Stimulated activated memory B cell treated with anti-CD40 and anti-IgM and Interleukin-4, amounts not matched to agents 10 μg/mL and 1 μg/mL and 100 μg/mL, for 72 hours (primary cell): ENCODE measurements at regions not wholly inside any gene's neighbourhood (a gene's known extent, or its start where the extent isn't known, plus 50 kb on each side); places are given as distances from the start of the nearest gene placed in this dataset.

Experiments
- ATAC-seq: fragments of 150-1000 bp; cut with Tn5 transposase; 2 replicates; pipeline ENCODE4 v1.10.0; 2021
- H3K27ac Mint-ChIP-seq: one replicate; pipeline ENCODE4 v1.8.0; 2022; ENCODE audit warnings: mild to moderate bottlenecking, mixed read lengths
- H3K27me3 Mint-ChIP-seq: one replicate; pipeline ENCODE4 v1.8.0; 2022; ENCODE audit warnings: mixed read lengths
- H3K36me3 Mint-ChIP-seq: one replicate; pipeline ENCODE4 v1.8.0; 2022; ENCODE audit warnings: mixed read lengths
- H3K4me1 Mint-ChIP-seq: one replicate; pipeline ENCODE4 v1.8.0; 2022; ENCODE audit warnings: mixed read lengths
- H3K4me3 Mint-ChIP-seq: one replicate; pipeline ENCODE4 v1.8.0; 2022; ENCODE audit warnings: mild to moderate bottlenecking, moderate library complexity, mixed read lengths
- H3K9me3 Mint-ChIP-seq: one replicate; pipeline ENCODE4 v1.8.0; 2022; ENCODE audit warnings: mixed read lengths

GRCh38 chr20:22744341-22745193 lies 160.2 kb upstream of the FOXA2 start:
- H3K4me1 Mint-ChIP-seq = no peaks in the 10 kb centered on the region
- no peak overlapping the region for H3K4me3 Mint-ChIP-seq
- ATAC-seq = no peak
- H3K36me3 Mint-ChIP-seq = no peaks in the 10 kb centered on the region
- H3K27me3 Mint-ChIP-seq = no peaks in the 10 kb centered on the region
- H3K27ac Mint-ChIP-seq = no peak overlapping the region
- H3K9me3 Mint-ChIP-seq = peaks cover 2% of the 10 kb centered on the region

DNA sequence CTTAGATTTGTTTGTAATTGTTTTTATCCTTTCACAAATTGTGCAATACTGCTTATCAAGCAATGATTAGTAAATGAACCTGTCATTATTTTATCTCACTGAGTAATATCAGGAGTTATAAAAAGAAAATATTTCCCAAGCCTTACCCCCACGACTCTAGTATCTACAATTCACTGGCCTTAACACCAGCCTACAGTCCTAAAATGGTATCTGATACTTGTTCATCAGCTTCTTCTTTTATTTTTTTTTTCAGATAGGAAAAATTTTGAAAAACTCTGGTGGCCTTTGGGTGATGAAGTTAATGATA lies 160.8 kb upstream of the FOXA2 start:
- H3K36me3 Mint-ChIP-seq = no peaks in the 10 kb centered on the region
- no peak overlapping the region for H3K4me3 Mint-ChIP-seq
- no peak for ATAC-seq
- H3K27me3 Mint-ChIP-seq = no peaks in the 10 kb centered on the region
- no peak overlapping the region for H3K27ac Mint-ChIP-seq
- H3K4me1 Mint-ChIP-seq = no peaks in the 10 kb centered on the region
- H3K9me3 Mint-ChIP-seq = peaks cover 2% of the 10 kb centered on the region

DNA sequence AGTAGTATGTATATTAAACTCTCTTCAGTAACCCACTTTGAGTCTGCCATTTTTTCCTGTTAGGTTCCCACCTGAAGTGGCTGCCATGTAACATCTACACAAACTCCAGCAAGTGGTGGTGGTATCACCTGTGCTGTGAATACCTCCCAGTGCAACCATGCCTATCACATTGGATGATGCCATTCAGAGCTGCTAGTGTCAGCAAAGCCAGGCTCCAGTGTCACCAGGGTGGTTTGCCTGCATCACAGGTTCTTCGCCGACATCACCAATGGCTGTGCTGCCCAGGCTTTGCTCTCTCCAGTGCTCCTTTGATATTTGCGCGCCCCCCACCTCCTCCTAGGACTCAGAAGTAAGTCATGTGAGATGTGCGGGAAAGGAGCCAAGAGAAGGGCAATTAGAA lies 162.6 kb upstream of the FOXA2 start:
- no peaks in the 10 kb centered on the region for H3K27me3 Mint-ChIP-seq
- H3K4me3 Mint-ChIP-seq = no peak overlapping the region

DNA sequence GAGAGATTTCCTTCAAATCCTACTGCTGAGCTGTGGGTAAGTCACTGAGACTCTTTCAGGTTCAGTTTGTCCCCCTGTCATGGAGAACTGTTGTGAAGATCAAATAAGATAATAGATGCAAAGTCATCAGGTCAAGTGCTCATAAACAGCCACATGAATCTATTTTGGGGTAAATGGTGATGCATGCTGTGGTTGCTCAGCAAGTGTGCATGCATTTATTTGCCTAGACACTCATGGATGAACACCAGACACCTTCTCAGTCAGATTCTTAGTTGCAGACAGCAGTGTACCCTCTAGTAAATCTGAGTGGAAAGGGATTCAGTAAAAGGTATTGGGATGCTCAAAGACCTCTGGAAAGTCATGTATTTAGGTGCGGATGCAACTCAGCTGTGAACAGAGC lies 168.0 kb upstream of the FOXA2 start:
- ATAC-seq = no peak
- Mint-ChIP-seq H3K27me3 (no peaks in the 10 kb centered on the region), H3K4me3 (no peak overlapping the region), H3K9me3 (no peaks in the 10 kb centered on the region), H3K4me1 (no peaks in the 10 kb centered on the region), H3K36me3 (no peaks in the 10 kb centered on the region), H3K27ac (no peak overlapping the region)

More for the DNA sequence above, 162.6 kb upstream of the FOXA2 start:
- no peak overlapping the region for H3K27ac Mint-ChIP-seq
- ATAC-seq = no peak
- H3K4me1 Mint-ChIP-seq = no peaks in the 10 kb centered on the region
- H3K9me3 Mint-ChIP-seq = peaks cover 2% of the 10 kb centered on the region
- H3K36me3 Mint-ChIP-seq = no peaks in the 10 kb centered on the region

- Mint-ChIP-seq H3K27ac (no peak overlapping the region), H3K36me3 (no peaks in the 10 kb centered on the region), H3K27me3 (no peaks in the 10 kb centered on the region), H3K4me1 (no peaks in the 10 kb centered on the region), H3K4me3 (no peak overlapping the region), H3K9me3 (peaks cover 6% of the 10 kb centered on the region)
- no peak for ATAC-seq
These were observed 173.2 kb upstream of the FOXA2 start for GRCh38 chr20:22757424-22758183.

GRCh38 chr20:22758815-22759214 lies 174.4 kb upstream of the FOXA2 start:
- no peak overlapping the region for H3K4me3 Mint-ChIP-seq
- no peak for ATAC-seq
- H3K9me3 Mint-ChIP-seq = peaks cover 6% of the 10 kb centered on the region
- no peak overlapping the region for H3K27ac Mint-ChIP-seq
- H3K27me3 Mint-ChIP-seq = no peaks in the 10 kb centered on the region
- H3K4me1 Mint-ChIP-seq = no peaks in the 10 kb centered on the region
- H3K36me3 Mint-ChIP-seq = no peaks in the 10 kb centered on the region

DNA sequence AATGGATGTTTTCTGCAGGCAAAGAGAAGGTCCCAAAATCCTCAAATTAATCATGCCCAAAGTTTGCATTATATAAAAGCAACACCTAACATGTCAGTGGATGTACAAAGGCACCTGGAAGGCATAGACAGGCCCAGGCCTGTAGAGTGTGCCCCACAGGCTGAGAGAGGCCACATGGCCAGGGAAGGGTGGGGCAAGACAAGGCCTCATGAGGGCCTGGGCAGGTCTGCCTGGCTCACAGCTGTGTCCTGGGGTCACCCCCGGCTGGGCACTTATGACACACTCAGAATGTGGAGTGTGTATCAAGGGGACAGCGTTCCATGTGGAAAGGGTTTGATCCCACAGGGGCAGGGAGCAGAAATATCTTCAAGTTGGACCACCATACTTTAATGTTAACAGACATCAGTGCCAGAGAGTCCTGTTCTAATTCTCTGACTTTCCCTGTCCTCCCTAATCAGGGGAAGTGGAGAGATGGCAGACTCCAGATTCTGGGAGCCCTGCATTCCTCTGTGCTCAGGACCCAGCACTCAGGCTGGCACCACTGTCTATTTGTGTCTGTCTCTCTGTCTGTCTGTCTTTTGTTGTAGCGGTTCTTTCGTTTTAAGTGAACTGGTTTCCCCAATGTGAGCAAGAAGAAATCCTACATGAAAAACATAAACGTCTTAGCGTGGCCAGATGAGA lies 178.3 kb upstream of the FOXA2 start:
- Mint-ChIP-seq H3K27me3 (no peaks in the 10 kb centered on the region), H3K9me3 (peaks cover 6% of the 10 kb centered on the region), H3K27ac (no peak overlapping the region), H3K4me3 (no peak overlapping the region), H3K4me1 (no peaks in the 10 kb centered on the region), H3K36me3 (no peaks in the 10 kb centered on the region)
- ATAC-seq = no peak

- H3K36me3 Mint-ChIP-seq = no peaks in the 10 kb centered on the region
- H3K4me3 Mint-ChIP-seq = no peak overlapping the region
- H3K27ac Mint-ChIP-seq = no peak overlapping the region
- H3K9me3 Mint-ChIP-seq = peaks cover 6% of the 10 kb centered on the region
- no peaks in the 10 kb centered on the region for H3K27me3 Mint-ChIP-seq
- H3K4me1 Mint-ChIP-seq = no peaks in the 10 kb centered on the region
- no peak for ATAC-seq
These were observed 179.0 kb upstream of the FOXA2 start for GRCh38 chr20:22763257-22763906.

DNA sequence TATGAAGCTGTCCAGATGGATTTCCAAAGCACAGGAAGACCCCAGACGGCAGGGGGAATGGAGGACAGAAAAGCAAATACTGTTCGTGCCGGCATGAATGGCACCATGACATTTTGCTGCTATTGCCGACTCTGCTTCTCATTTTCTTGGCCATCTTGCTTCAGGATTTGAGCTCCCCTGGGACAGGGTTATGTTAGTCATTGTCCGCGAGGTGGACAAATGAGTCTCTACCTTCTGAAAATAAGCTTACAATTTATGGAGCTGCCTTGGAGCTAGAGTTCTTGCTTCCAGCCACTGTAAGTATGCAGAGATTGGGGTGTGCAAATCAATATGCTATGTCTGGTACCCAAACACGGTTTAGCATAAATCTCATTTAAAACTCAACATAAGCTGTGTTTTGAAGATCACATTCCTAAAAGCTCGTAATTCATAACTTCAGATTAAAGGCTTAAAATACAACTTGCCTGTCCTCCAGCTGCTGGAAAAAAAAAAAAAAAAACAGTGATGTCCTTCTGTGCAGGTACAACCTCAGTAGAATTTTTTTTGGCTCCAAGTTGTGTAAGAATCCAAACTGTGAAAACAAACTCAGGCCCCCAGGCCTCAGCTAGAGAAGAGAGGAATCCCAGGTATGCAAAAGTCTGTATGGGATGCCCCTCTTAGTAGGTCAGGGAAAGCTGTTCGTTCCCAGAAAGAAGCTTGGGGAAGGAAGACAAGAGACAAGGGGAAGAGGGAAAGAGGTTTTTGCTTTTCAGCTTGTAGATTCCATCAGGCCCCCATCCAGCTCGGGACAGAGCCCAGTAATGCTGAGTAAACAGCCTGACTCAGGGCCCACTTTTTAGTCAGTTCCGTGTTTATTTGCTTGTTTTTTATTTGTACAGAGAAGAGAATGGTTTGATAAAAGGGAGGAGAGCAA lies 184.2 kb upstream of the FOXA2 start:
- H3K4me3 Mint-ChIP-seq = no peak overlapping the region
- no peak for ATAC-seq
- no peaks in the 10 kb centered on the region for H3K36me3 Mint-ChIP-seq
- no peaks in the 10 kb centered on the region for H3K4me1 Mint-ChIP-seq
- no peak overlapping the region for H3K27ac Mint-ChIP-seq
- peaks cover 6% of the 10 kb centered on the region for H3K9me3 Mint-ChIP-seq
- H3K27me3 Mint-ChIP-seq = no peaks in the 10 kb centered on the region

GRCh38 chr20:22770241-22770800 lies 185.9 kb upstream of the FOXA2 start:
- H3K4me3 Mint-ChIP-seq = no peak overlapping the region
- no peak overlapping the region for H3K27ac Mint-ChIP-seq
- H3K36me3 Mint-ChIP-seq = no peaks in the 10 kb centered on the region
- H3K27me3 Mint-ChIP-seq = no peaks in the 10 kb centered on the region
- peaks cover 6% of the 10 kb centered on the region for H3K9me3 Mint-ChIP-seq
- no peak for ATAC-seq
- H3K4me1 Mint-ChIP-seq = no peaks in the 10 kb centered on the region

GRCh38 chr20:22771706-22772105 lies 187.3 kb upstream of the FOXA2 start:
- no peak for ATAC-seq
- peaks cover 10% of the 10 kb centered on the region for H3K9me3 Mint-ChIP-seq
- no peaks in the 10 kb centered on the region for H3K36me3 Mint-ChIP-seq
- H3K4me1 Mint-ChIP-seq = no peaks in the 10 kb centered on the region
- no peak overlapping the region for H3K27ac Mint-ChIP-seq
- H3K27me3 Mint-ChIP-seq = no peaks in the 10 kb centered on the region
- no peak overlapping the region for H3K4me3 Mint-ChIP-seq

- no peak overlapping the region for H3K4me3 Mint-ChIP-seq
- ATAC-seq = no peak
- peaks cover 10% of the 10 kb centered on the region for H3K9me3 Mint-ChIP-seq
- H3K36me3 Mint-ChIP-seq = no peaks in the 10 kb centered on the region
- no peak overlapping the region for H3K27ac Mint-ChIP-seq
- no peaks in the 10 kb centered on the region for H3K4me1 Mint-ChIP-seq
- no peaks in the 10 kb centered on the region for H3K27me3 Mint-ChIP-seq
These were observed 189.0 kb upstream of the FOXA2 start for GRCh38 chr20:22773344-22773743.

DNA sequence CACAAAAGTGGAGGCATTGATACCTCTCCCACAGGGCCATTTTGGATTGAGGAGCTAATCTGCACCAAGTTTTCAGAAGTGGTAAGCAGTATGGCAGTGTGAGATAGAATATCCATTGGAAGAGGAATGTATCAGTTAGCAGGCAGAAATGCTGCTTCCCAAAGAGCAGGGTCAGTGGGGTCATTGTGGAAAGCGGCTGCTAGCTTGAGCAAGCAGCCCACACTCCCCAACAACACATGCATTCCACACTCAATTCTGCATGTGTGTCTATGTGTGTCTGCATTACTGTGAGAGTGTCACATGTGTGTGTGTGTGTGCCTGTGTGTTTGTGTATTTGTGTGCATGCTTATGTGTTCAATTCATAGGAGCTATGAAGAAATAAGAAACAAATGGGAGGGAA lies 190.9 kb upstream of the FOXA2 start:
- Mint-ChIP-seq H3K27me3 (no peaks in the 10 kb centered on the region), H3K4me1 (no peaks in the 10 kb centered on the region), H3K36me3 (no peaks in the 10 kb centered on the region), H3K9me3 (peaks cover 4% of the 10 kb centered on the region), H3K27ac (no peak overlapping the region), H3K4me3 (no peak overlapping the region)
- no peak for ATAC-seq

- no peak overlapping the region for H3K27ac Mint-ChIP-seq
- peaks cover 4% of the 10 kb centered on the region for H3K9me3 Mint-ChIP-seq
- H3K27me3 Mint-ChIP-seq = no peaks in the 10 kb centered on the region
- ATAC-seq = no peak
- no peaks in the 10 kb centered on the region for H3K4me1 Mint-ChIP-seq
- no peak overlapping the region for H3K4me3 Mint-ChIP-seq
- no peaks in the 10 kb centered on the region for H3K36me3 Mint-ChIP-seq
These were observed 191.3 kb upstream of the FOXA2 start for GRCh38 chr20:22775671-22776139.
